IMR-90 (cell line): ENCODE measurements at regions not wholly inside any gene's neighbourhood (a gene's known extent, or its start where the extent isn't known, plus 50 kb on each side); places are given as distances from the start of the nearest gene placed in this dataset.

Experiments
- ATAC-seq: fragments of 200-7000 bp; cut with Tn5 transposase; 2 replicates; pipeline ENCODE4 v1.9.1; 2020; ENCODE audit warnings: low read depth, mild to moderate bottlenecking, moderate library complexity
- BruUV-seq: library from RNA; stranded (reverse); fragments of 400-500 nt; replicated peaks from 2 replicates; lab custom pipeline; 2021; lab: Mats Ljungman, UMichigan
- CTCF ChIA-PET: fragments of 300-600 bp; formaldehyde crosslinking; extraction: SDS; loops from one replicate; lab custom pipeline; 2021; ENCODE audit warnings: antibody characterized with exemption; lab: Yijun Ruan, JAX
- POLR2A ChIA-PET: fragments of 300-600 bp; sonication (Branson Sonifier 250); formaldehyde crosslinking; loops from one replicate; lab custom pipeline; 2022; ENCODE audit warnings: antibody characterized with exemption; ENCODE audit not compliant: unreplicated experiment; lab: Charles Lee
- DNase-seq: peaks from one replicate; pipeline ENCODE4 v3.0.0; 2013
- H2AFZ ChIP-seq: replicated peaks from 2 replicates; pipeline ENCODE3; 2013; ENCODE audit warnings: low read length, mild to moderate bottlenecking; ENCODE audit not compliant: poor library complexity
- H2AK5ac ChIP-seq: 2 replicates; pipeline ENCODE4 v1.6.1; 2013; ENCODE audit warnings: low read depth, low read length, inconsistent platforms
- H2AK9ac ChIP-seq: replicated peaks from 2 replicates; pipeline ENCODE3; 2013; ENCODE audit warnings: mild to moderate bottlenecking, low read depth, low read length, moderate library complexity; ENCODE audit not compliant: poor library complexity
- H2BK120ac ChIP-seq: 2 replicates; pipeline ENCODE4 v1.6.1; 2013; ENCODE audit warnings: low read depth, low read length, inconsistent platforms
- H2BK15ac ChIP-seq: 3 replicates; pipeline ENCODE4 v1.6.1; 2013; ENCODE audit warnings: low read depth, low read length, inconsistent platforms
- H2BK20ac ChIP-seq: 2 replicates; pipeline ENCODE4 v1.6.1; 2013; ENCODE audit warnings: low read depth, mild to moderate bottlenecking, inconsistent platforms, low read length, moderate library complexity
- H2BK5ac ChIP-seq: 2 replicates; pipeline ENCODE4 v1.6.1; 2013; ENCODE audit warnings: mild to moderate bottlenecking, low read depth, low read length, inconsistent platforms; ENCODE audit not compliant: poor library complexity, severe bottlenecking
- H3K14ac ChIP-seq: replicated peaks from 2 replicates; pipeline ENCODE4 v1.6.1; 2013; ENCODE audit warnings: low read depth, low read length, inconsistent platforms
- H3K18ac ChIP-seq: 2 replicates; pipeline ENCODE4 v1.6.1; 2013; ENCODE audit warnings: low read depth, low read length, control low read depth
- H3K23ac ChIP-seq: 2 replicates; pipeline ENCODE4 v1.6.1; 2013; ENCODE audit warnings: low read depth, low read length, inconsistent platforms
- H3K27ac ChIP-seq: 2 replicates; pipeline ENCODE4 v1.5.1; 2013; ENCODE audit warnings: mild to moderate bottlenecking, control low read depth, low read length; ENCODE audit not compliant: insufficient read depth
- H3K27me3 ChIP-seq: 2 replicates; pipeline ENCODE4 v1.6.1; 2013; ENCODE audit warnings: low read length; ENCODE audit not compliant: control insufficient read depth, insufficient read depth
- H3K36me3 ChIP-seq: 2 replicates; pipeline ENCODE4 v1.6.1; 2013; ENCODE audit warnings: low read length, mixed read lengths; ENCODE audit not compliant: control insufficient read depth, insufficient read depth
- H3K4ac ChIP-seq: 2 replicates; pipeline ENCODE4 v1.6.1; 2013; ENCODE audit warnings: low read depth, low read length, inconsistent platforms
- H3K4me1 ChIP-seq: 2 replicates; pipeline ENCODE4 v1.6.1; 2013; ENCODE audit warnings: low read length, mixed read lengths; ENCODE audit not compliant: control insufficient read depth, insufficient read depth
- H3K4me2 ChIP-seq: 2 replicates; pipeline ENCODE4 v1.6.1; 2013; ENCODE audit warnings: low read depth, mild to moderate bottlenecking, control low read depth, low read length, moderate library complexity
- H3K4me3 ChIP-seq: 2 replicates; pipeline ENCODE4 v1.5.1; 2013; ENCODE audit warnings: low read depth, mild to moderate bottlenecking, control low read depth, low read length, moderate library complexity; ENCODE audit not compliant: insufficient read depth
- H3K56ac ChIP-seq: 2 replicates; pipeline ENCODE4 v1.6.1; 2013; ENCODE audit warnings: low read length, inconsistent platforms; ENCODE audit not compliant: insufficient read depth; ENCODE audit errors: extremely low read depth
- H3K79me1 ChIP-seq, 2 experiments: 2 replicates each; pipeline ENCODE4 v1.6.1; 2013; ENCODE audit warnings: low read length in 2 of 2, inconsistent platforms in 1 of 2, low read depth in 1 of 2
- H3K9ac ChIP-seq: 2 replicates; pipeline ENCODE4 v1.6.1; 2013; ENCODE audit warnings: low read depth, low read length, control low read depth
- H3K9me1 ChIP-seq: 2 replicates; pipeline ENCODE4 v1.6.1; 2013; ENCODE audit warnings: low read length, inconsistent platforms; ENCODE audit not compliant: insufficient read depth
- H3K9me3 ChIP-seq: 2 replicates; pipeline ENCODE4 v1.6.1; 2013; ENCODE audit warnings: low read length; ENCODE audit not compliant: control insufficient read depth, insufficient read depth
- H4K20me1 ChIP-seq: 2 replicates; pipeline ENCODE4 v1.6.1; 2013; ENCODE audit warnings: low read length, inconsistent platforms; ENCODE audit not compliant: insufficient read depth
- H4K5ac ChIP-seq: 2 replicates; pipeline ENCODE4 v1.6.1; 2013; ENCODE audit warnings: mild to moderate bottlenecking, low read depth, low read length, control low read depth
- H4K8ac ChIP-seq, 2 experiments: 2 replicates each; pipeline ENCODE4 v1.6.1; 2013; ENCODE audit warnings: low read depth in 2 of 2, low read length in 2 of 2, control low read depth in 1 of 2, inconsistent platforms in 1 of 2
- H4K91ac ChIP-seq: 2 replicates; pipeline ENCODE4 v1.6.1; 2013; ENCODE audit warnings: low read depth, low read length, inconsistent platforms; ENCODE audit not compliant: insufficient read depth
- BHLHE40 ChIP-seq: fragments of 150-350 bp; IDR thresholded peaks from 2 replicates; pipeline ENCODE4 v1.6.1; 2016; ENCODE audit warnings: mild to moderate bottlenecking, low read depth, low read length
- CTCF ChIP-seq: conservative IDR thresholded peaks from 2 replicates; pipeline ENCODE4 v1.5.1; 2012; ENCODE audit warnings: mild to moderate bottlenecking, low read depth, low read length, improper control_type of control experiment
- POLR2A ChIP-seq: IDR thresholded peaks from 2 replicates; pipeline ENCODE4 v1.6.1; 2012; ENCODE audit warnings: mild to moderate bottlenecking, low read depth, low read length
- WGBS, 2 experiments: methylation state at CpG; one replicate each; pipeline versions ENCODE4 v1.1.5 to v1.1.7; 2013; ENCODE audit warnings: missing lambda C conversion rate in 2 of 2; ENCODE audit not compliant: insufficient read length in 1 of 2; ENCODE audit errors: extremely low coverage in 2 of 2; 5-methylcytosine and 5-hydroxymethylcytosine counted together
- dilution Hi-C: fragments of 300-500 bp; cut with HindIII; formaldehyde crosslinking; loops from one replicate; pipeline ENCODE4 v1.14.3; 2018; ENCODE audit warnings: low sequenced_read_pairs; ENCODE audit not compliant: unreplicated experiment
- in situ Hi-C: fragments of 300-500 bp; cut with MboI; formaldehyde crosslinking; loops from 3 replicates; pipeline ENCODE4 v1.14.3; 2019; ENCODE audit warnings: low sequenced_read_pairs, inconsistent platforms, mixed read lengths
- intact Hi-C: fragments of 100-400 bp; cut with micrococcal nuclease; formaldehyde crosslinking; loops from 2 replicates; pipeline ENCODE4 v1.10.0; 2022

DNA sequence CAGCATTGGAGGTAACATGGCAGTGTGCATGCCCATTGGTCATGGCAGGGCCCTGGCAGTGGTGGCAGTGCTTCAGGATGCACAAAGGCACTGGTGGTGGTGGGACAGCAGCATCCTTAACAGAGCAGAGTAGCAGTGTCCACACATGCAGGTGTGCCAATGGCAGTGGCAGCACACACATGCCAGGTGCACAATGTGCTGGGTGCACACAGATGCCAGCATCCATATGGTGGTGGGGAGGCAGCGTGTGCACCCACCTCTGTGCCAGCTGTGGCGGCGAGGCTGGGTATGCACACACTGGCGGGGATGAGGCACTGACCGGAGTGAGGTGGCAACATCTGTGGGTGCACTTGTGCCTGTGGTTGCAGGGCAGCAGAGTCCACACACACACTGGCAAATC is 150.6 kb downstream of the SI start:
- Histone ChIP-seq H4K5ac (no peak overlapping the region), H3K14ac (no peak overlapping the region), H4K91ac (no peak overlapping the region), H2BK20ac (no peak overlapping the region), H4K20me1 (no peaks in the 10 kb centered on the region), H3K79me1 (no peaks in the 10 kb centered on the region), H3K23ac (no peak overlapping the region), H3K9me3 (peaks cover 9% of the 10 kb centered on the region; the same call in 1 of the 2 replicates), H3K4me3 (no peak overlapping the region), H3K4me1 (no peaks in the 10 kb centered on the region), H2BK15ac (no peak overlapping the region), H3K27me3 (no peaks in the 10 kb centered on the region), H3K9ac (no peak overlapping the region), H3K4me2 (no peak overlapping the region), H2BK5ac (no peak overlapping the region), H2BK120ac (no peak overlapping the region), H3K4ac (no peak overlapping the region), H2AK5ac (no peak overlapping the region), H2AK9ac (peak overlapping the region; percentile 50), H3K18ac (no peak overlapping the region), H3K27ac (no peak overlapping the region), H4K8ac (no peak overlapping the region), H3K9me1 (no peaks in the 10 kb centered on the region), H3K36me3 (no peaks in the 10 kb centered on the region), H3K56ac (no peak overlapping the region), H2AFZ (no peak overlapping the region)
- BruUV-seq, result no TSS peak
- no peak for ATAC-seq
- intact Hi-C loops (no loop called here), in situ Hi-C loops (no loop called here), dilution Hi-C loops (no loop called here)
- POLR2A ChIA-PET, result no interaction called here
- DNase-seq, result no peak
- no peak for TF ChIP-seq BHLHE40
- TF ChIP-seq CTCF, result no peak
- no peak for TF ChIP-seq POLR2A
- CTCF ChIA-PET, result no interaction called here
- 70% methylated on average over 4 of the region's 5 CpGs; no CpG with 5 or more reads in 1 of the 2 experiments for WGBS, 2 experiments
